Endothelial cell of umbilical vein (primary cell): ENCODE measurements at regions not wholly inside any gene's neighbourhood (a gene's known extent, or its start where the extent isn't known, plus 50 kb on each side); places are given as distances from the start of the nearest gene placed in this dataset.

Source experiments
- BruUV-seq: library from RNA; stranded (reverse); fragments of 400-500 nt; replicated peaks from 2 replicates; lab custom pipeline; 2021; lab: Mats Ljungman, UMichigan
- CTCF ChIA-PET: fragments of 300-600, 350-600 bp; sonication (Branson Sonifier 250); formaldehyde crosslinking; loops from one replicate; lab custom pipeline; 2021; ENCODE audit warnings: antibody characterized with exemption, inconsistent platforms; lab: Charles Lee
- POLR2A ChIA-PET: fragments of 300-600, 350-600 bp; sonication (Branson Sonifier 250); formaldehyde crosslinking; loops from one replicate; lab custom pipeline; 2021; ENCODE audit warnings: antibody characterized with exemption, inconsistent platforms; lab: Charles Lee
- DNase-seq: peaks from one replicate; pipeline ENCODE4 v3.0.0-alpha.2; 2011; ENCODE audit warnings: low read depth, low spot score
- FAIRE-seq: peaks from 2 replicates; lab custom pipeline; 2011; peaks lifted over from hg19 to GRCh38; lab: Jason Lieb, UNC
- H2AFZ ChIP-seq: 2 replicates; pipeline ENCODE4 v1.6.0; 2012; ENCODE audit warnings: low read depth, low read length, control low read depth, inconsistent platforms
- H3K27ac ChIP-seq: 2 replicates; pipeline ENCODE4 v1.5.1; 2011; ENCODE audit warnings: low read depth, mild to moderate bottlenecking, control low read depth, low read length, moderate library complexity; ENCODE audit not compliant: insufficient read depth
- H3K27me3 ChIP-seq, 2 experiments: 2 replicates each; pipeline versions ENCODE4 v1.6.0 to v1.6.1; 2011; ENCODE audit warnings: low read length in 2 of 2, mixed read lengths in 1 of 2; ENCODE audit not compliant: control insufficient read depth in 2 of 2, insufficient read depth in 2 of 2
- H3K36me3 ChIP-seq, 2 experiments: 2 replicates in 1 of 2; 3 replicates in 1 of 2; pipeline ENCODE4 v1.5.1; 2011; ENCODE audit warnings: low read length in 2 of 2, mild to moderate bottlenecking in 1 of 2, moderate library complexity in 1 of 2; ENCODE audit not compliant: control insufficient read depth in 2 of 2, insufficient read depth in 2 of 2; ENCODE audit errors: extremely low read depth in 1 of 2
- H3K4me1 ChIP-seq: 3 replicates; pipeline ENCODE4 v1.5.1; 2011; ENCODE audit warnings: mild to moderate bottlenecking, low read length; ENCODE audit not compliant: control insufficient read depth, insufficient read depth; ENCODE audit errors: extremely low read depth
- H3K4me2 ChIP-seq: 2 replicates; pipeline ENCODE4 v1.6.1; 2011; ENCODE audit warnings: low read length, control low read depth, mixed read lengths; ENCODE audit not compliant: insufficient read depth
- H3K4me3 ChIP-seq, 3 experiments: fragments of 200-600 bp in 1 of 3; sonication (generic), shearing (Covaris generic) in 1 of 3; replicated peaks in 1 of 3; 2 replicates each; pipeline ENCODE4 v1.5.1; 2011 to 2016; ENCODE audit warnings: control low read depth in 3 of 3, low read length in 3 of 3, mild to moderate bottlenecking in 2 of 3, inconsistent platforms in 1 of 3, low read depth in 1 of 3, moderate library complexity in 1 of 3; ENCODE audit not compliant: insufficient read depth in 1 of 3
- H3K79me2 ChIP-seq: 2 replicates; pipeline ENCODE4 v1.6.0; 2012; ENCODE audit warnings: low read length, inconsistent platforms; ENCODE audit not compliant: control insufficient read depth, insufficient read depth
- H3K9ac ChIP-seq: replicated peaks from 2 replicates; pipeline ENCODE3; 2011; ENCODE audit warnings: low read length, control low read depth; ENCODE audit not compliant: insufficient read depth; ENCODE audit errors: extremely low read depth
- H3K9me1 ChIP-seq: replicated peaks from 3 replicates; pipeline ENCODE4 v1.6.0; 2011; ENCODE audit warnings: mild to moderate bottlenecking, low read length; ENCODE audit not compliant: control insufficient read depth, insufficient read depth; ENCODE audit errors: extremely low read depth
- H3K9me3 ChIP-seq: replicated peaks from 2 replicates; pipeline ENCODE4 v1.5.1; 2012; ENCODE audit warnings: low read length, inconsistent platforms; ENCODE audit not compliant: control insufficient read depth, insufficient read depth
- H4K20me1 ChIP-seq: replicated peaks from 2 replicates; pipeline ENCODE3; 2011; ENCODE audit warnings: mild to moderate bottlenecking, low read length; ENCODE audit not compliant: control insufficient read depth, insufficient read depth; ENCODE audit errors: extremely low read depth
- CTCF ChIP-seq, 2 donors: IDR thresholded peaks; 1 replicate in 1 of 2; 2 replicates in 1 of 2; pipeline ENCODE4 v1.5.1; 2011; ENCODE audit warnings: low read length in 2 of 2, mild to moderate bottlenecking in 2 of 2, moderate library complexity in 2 of 2, control low read depth in 1 of 2, inconsistent platforms in 1 of 2, low read depth in 1 of 2; ENCODE audit not compliant: insufficient read depth in 1 of 2; ENCODE audit errors: extremely low read depth in 1 of 2
- EZH2 ChIP-seq: IDR thresholded peaks from 2 replicates; pipeline ENCODE4 v1.6.1; 2012; ENCODE audit warnings: borderline replicate concordance, low read depth, mild to moderate bottlenecking, moderate library complexity, low read length, inconsistent platforms; ENCODE audit not compliant: severe bottlenecking
- FOS ChIP-seq: IDR thresholded peaks from 2 replicates; pipeline ENCODE4 v1.6.1; 2011; ENCODE audit warnings: mild to moderate bottlenecking, low read length, moderate library complexity, borderline replicate concordance; ENCODE audit not compliant: insufficient read depth
- JUN ChIP-seq: IDR thresholded peaks from 2 replicates; pipeline ENCODE4 v1.6.1; 2011; ENCODE audit warnings: borderline replicate concordance, low read depth; ENCODE audit not compliant: insufficient read length, insufficient read depth
- MYC ChIP-seq: IDR thresholded peaks from one replicate; pipeline ENCODE4 v1.6.1; 2011; ENCODE audit warnings: mild to moderate bottlenecking, low read depth, low read length
- dilution Hi-C: fragments of 300-500 bp; cut with MboI; formaldehyde crosslinking; loops from one replicate; pipeline ENCODE4 v1.15.0; 2019; ENCODE audit warnings: low sequenced_read_pairs; ENCODE audit not compliant: extremely low pct_ligation_motif_present
- intact Hi-C: fragments of 100-400 bp; cut with micrococcal nuclease; formaldehyde crosslinking; loops from one replicate; pipeline ENCODE4 v1.10.0; 2022
- TF ChIP-seq, protein P1 (sequence below): IDR thresholded peaks from 2 replicates; pipeline ENCODE4 v1.6.1; 2011; ENCODE audit not compliant: insufficient read depth, insufficient read length

- POLR2A ChIA-PET: no interaction called here
Observed at GRCh38 chr5:57009811-57010210, 57.9 kb upstream of the MIER3 start.

More at GRCh38 chr5:57009811-57010210, 57.9 kb upstream of the MIER3 start:
- intact Hi-C loops: no loop called here
- Histone ChIP-seq H3K9me1 (no peaks in the 10 kb centered on the region), H3K79me2 (no peaks in the 10 kb centered on the region), H3K4me2 (no peak overlapping the region), H3K9me3 (no peaks in the 10 kb centered on the region), H3K27me3 (peaks cover 3 to 8% of the 10 kb centered on the region in 2 experiments), H3K4me1 (no peaks in the 10 kb centered on the region), H4K20me1 (no peaks in the 10 kb centered on the region), H3K36me3 (no peaks in the 10 kb centered on the region), H2AFZ (no peak overlapping the region), H3K27ac (no peak overlapping the region), H3K4me3 (no peak overlapping the region), H3K9ac (no peak overlapping the region)
- BruUV-seq: no TSS peak
- no peak for FAIRE-seq
- DNase-seq: no peak
- CTCF ChIA-PET: interaction anchor here (2.8 kb wide), 1 partner anchor 13 kb away, joined by 9 read pairs; no protein-coding TSS in a partner anchor
- dilution Hi-C loops: no loop called here
- TF ChIP-seq, protein P1, sequence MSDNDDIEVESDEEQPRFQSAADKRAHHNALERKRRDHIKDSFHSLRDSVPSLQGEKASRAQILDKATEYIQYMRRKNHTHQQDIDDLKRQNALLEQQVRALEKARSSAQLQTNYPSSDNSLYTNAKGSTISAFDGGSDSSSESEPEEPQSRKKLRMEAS: no peak
- TF ChIP-seq JUN (no peak), FOS (no peak), EZH2 (no peak), MYC (no peak), CTCF (IDR thresholded peaks at IDR 0.05; ENCODE audit: extremely low read depth in 1 of 2, insufficient read depth in 1 of 2, low read depth in 1 of 2, low read length in 2 of 2) (no peak)
